Activated CD4-positive, alpha-beta T cell treated with anti-CD3 and anti-CD28 coated beads, Interleukin-2, amount 50 U/mL, for 1 hour (primary cell): ENCODE measurements at regions not wholly inside any gene's neighbourhood (a gene's known extent, or its start where the extent isn't known, plus 50 kb on each side); places are given as distances from the start of the nearest gene placed in this dataset.
"Not testable (repeated sequence)": the region's sequence is repeated elsewhere in the genome, so short reads cannot be mapped to it uniquely, and the experiment has no call there.

Experiments used
- DNase-seq: peaks from one replicate; pipeline ENCODE4 v3.0.0-alpha.2; 2020

DNA sequence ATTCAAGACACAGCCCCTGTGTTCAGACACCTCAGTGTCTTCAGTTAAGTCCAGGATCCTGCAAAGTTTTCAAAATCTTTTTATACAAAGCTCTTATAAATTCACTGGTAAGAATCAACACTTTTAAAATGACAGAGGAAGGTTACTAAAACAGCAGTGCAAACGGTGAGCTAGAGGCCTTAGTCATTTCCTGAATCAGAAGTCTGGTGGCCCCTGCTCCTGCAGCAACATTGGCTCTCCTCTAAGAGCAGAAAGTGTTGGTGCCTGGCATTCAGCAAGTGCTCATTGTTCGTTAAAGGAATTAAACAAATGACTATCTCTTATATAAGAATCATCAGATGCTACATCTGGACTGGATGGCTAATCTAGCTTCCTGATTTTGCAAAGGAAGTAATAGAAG lies 282.9 kb downstream of the PTGER3 start:
- no peak for DNase-seq

DNA sequence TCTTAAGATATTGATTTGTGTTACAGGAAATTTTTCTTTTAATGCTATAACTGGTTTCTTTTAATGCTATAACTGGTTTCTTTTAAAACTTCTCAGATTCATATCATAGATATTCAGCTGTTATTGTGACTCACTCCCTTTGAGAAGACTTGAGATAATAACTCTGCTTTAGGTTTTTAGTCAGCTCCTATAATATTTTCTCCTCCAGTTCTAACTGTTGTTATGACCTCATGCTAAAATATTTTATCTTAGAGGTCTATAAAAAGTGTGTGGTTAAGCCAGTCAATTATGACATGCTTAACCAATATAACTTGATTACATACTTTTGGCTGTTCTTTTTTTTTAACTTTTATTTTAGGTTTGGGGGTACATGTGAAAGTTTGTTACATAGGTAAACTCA lies 280.2 kb downstream of the PTGER3 start:
- DNase-seq, result no peak

DNA sequence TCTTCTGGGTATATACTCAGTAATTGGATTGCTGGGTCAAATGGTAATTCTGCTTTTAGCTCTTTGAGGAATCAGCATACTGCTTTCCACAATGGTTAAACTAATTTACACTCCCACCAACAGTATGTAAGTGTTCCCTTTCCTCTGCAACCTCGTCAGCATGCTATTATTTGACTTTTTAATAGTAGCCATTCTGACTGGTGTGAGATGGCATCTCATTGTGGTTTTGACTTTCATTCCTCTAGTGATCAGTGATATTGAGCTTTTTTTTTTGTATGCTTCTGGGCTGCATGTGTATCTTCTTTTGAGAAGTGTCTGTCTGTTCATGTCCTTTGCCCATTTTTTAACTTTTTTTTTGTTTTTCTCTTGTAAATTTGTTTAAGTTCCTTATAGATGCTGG lies 279.4 kb downstream of the PTGER3 start:
- DNase-seq, result no peak

DNA sequence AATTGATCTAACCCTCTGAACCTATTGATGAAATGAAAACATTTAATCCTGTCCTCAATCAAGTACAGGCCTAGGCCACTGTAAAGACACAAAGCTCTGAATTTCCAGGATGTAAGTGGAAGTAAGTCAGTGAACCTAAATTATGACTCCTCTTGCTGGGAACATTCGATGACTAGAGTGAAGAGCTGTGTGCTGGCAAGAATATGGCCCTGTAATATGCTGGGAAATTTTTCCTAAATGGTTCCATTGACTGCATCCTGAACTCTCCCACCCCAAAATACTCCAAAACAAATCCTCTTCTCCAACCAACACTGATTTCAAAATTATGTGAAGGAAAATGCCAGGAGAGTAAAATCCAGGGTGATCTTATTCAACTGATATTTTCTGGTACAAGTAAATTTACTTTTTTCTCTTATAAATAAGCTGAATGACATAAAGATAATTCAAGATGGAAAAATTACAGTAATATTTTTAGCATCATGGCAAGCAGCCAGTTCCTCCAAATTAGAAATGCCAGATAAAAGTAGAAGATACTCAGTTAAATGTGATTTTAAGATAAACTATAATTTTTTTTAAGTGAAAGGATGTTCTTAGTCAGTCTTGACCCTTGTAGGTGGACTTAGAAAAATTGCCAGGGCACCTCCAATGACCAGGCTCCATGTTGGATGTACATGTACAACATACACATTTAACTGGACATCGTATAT lies 269.4 kb downstream of the PTGER3 start:
- no peak for DNase-seq

DNA sequence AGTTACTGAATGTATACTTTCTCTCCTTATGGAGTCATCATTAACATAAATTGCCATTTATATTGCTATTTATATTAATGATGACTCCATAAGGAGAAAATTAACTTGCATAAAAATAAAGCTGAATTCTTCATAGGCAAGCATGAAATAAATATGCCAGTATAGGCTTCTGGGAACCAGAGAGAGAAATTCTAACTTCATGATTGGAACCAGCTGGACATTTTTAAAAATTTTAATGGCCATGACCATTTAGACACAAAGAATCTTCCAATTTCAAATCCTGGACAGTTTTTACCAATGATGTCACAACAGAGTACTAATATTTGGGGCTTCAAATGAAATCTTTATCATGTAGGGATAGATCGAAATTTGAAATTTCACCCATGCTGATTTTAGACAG lies 268.7 kb downstream of the PTGER3 start:
- DNase-seq, result no peak

DNA sequence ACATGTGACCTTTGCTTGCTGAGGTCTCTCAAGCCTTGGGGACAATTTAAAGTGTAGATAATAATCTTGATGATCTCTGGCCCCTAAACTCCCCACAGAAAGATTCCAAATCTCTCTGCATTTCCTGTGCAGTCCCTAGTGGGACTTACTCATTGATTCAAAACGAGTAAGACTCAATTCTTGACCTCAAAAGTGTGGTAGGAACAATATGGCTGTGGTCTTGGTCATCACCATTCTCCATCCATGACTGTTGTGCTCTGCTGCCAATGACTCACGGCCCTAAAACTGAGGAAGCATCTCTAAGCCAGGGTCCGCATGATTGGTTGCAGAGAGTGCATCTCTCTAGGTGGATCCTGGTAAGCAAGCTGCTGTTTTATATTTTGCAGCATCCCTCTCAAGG lies 268.0 kb downstream of the PTGER3 start:
- no peak for DNase-seq

DNA sequence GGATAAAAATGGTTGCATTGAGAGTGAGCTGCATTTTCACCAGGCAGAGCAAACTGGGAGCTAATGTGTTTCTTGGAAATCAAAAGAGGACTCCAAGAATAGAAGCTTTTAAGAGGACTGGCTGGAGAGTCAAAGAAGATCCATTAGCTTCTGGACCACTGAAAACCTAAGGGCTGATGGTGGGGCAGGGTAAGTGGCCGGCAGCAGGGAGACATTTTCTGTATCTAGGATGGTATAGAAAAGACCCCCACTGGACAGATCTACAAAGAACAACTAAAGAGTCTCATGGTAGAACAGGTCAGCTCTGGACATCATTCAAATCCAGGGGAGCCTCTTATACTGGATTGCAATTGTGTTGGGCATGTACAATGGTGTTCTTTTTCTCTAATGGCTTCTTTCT lies 262.3 kb downstream of the PTGER3 start:
- no peak for DNase-seq

DNA sequence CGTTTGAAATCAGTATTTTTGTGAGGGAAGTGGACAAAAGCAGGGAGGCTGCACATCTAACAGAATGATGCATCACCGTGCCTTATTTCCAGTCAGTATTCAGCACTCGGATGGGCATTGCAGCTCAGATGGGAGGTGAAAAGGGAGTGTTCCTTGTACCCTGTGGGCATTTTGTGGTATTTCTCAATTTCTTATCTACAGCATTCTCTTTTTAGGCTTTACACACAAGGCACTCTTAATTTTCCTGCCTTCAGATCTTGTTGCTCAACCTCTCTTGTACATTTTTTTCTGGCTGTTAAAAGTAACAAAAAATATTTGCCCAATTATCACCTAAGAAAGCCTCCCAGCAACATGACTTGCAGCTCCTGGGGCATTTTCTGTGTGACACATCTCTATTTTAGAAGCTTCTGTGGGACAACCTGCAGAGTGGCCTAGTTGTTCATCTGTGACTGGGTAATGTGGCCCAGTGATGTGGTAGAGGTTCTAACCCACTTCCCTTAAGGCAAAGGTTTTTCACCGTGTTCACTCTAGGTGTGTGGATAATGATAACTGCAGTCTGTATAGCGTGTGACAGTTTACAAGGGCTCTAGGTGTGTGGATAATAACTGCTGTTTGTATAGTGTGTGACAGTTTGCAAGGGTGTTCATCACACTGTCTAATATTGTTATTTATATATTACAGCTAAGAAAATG lies 257.2 kb downstream of the PTGER3 start:
- DNase-seq, result no peak

DNA sequence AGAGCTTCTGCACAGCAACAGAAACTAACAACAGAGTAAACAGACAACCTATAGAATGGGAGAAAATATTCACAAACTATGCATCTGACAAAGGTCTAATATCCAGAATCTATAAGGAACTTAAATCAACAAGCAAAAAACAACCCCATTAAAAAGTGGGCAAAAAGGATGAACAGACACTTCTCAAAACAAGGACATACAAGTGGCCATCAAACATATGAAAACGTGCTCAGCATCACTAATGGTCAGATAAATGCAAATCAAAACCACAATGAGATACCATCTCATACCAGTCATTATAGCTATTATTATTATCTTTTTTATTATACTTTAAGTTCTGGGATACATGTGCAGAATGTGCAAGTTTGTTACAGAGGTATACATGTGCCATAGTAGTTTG lies 252.6 kb downstream of the PTGER3 start:
- not testable (repeated sequence) for DNase-seq

DNA sequence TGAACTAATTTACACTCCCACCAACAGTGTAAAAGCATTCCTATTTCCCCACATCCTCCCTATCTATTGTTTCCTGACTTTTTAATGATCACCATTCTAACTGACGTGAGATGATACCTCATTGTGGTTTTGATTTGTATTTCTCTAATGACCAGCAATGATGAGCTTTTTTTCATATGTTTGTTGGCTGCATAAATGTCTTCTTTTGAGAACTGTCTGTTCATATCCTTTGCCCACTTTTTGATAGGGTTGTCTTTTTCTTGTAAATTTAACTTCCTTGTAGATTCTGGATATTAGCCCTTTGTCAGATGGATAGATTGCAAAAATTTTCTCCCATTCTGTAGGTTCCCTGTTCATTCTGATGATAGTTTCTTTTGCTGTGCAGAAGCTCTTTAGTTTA lies 251.3 kb downstream of the PTGER3 start:
- not testable (repeated sequence) for DNase-seq

DNA sequence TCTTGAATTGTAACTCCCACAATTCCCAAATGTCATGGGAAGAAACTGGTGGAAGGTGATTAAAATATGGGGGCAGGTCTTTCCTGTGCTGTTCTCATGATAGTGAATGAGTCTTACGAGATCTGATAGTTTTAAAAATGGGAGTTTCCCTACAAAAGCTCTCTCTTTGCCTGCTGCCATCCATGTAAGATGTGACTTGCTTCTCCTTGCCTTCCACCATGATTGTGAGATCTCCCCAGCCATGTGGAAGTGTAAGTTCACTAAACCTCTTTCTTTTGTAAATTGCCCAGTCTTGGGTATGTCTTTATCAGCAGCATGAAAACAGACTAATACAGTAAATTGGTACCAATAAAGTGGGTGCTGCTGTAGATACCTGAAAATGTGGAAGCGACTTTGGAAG lies 245.0 kb downstream of the PTGER3 start:
- not testable (repeated sequence) for DNase-seq

DNA sequence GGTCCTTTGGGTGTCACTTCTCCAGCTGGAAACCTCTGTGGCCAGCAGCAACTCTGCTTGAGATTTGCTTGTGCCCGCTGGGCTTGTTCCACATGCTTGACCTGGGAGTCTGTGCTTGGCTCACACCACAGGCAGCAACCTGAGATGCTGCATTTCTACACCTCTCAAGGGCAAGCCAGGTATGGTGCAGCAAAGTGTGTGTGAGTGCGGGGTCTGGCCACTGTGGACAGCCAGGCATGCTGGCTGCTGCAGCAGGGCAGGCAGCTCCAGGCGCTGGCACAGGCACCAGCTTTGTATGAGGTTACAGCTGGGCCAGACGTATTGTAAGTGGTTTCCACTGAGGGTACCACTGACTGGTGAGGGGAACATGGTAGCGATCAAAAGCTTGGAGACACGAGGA lies 242.0 kb downstream of the PTGER3 start:
- DNase-seq, result no peak

DNA sequence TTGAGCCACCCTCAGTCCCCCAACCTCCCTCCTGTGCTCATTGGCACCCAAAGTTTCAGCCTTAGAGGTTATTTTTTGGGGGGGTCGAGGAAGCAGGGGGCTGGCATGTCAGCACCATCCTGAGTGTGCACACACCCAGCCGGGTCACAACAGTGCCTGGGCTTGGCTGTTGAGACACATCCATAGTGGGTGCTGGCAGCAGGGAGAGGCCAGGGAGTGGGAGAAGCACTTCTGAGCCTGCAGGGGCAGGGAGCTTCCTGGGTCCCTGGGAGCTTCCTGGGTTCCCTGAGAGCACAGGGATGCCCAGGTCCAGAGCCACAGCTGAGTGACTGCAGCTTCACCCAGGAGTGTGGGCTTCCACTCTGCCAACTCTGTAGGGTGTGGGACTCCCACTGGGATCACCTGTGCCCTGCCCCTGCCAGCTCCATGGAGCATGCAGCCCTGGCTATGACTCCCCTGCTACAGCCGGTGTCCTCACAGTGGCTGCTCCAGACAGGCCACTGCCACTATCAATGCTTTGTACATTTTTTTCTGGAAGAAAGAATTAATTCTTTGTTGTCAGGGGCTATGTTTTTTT lies 240.4 kb downstream of the PTGER3 start:
- DNase-seq, result no peak

DNA sequence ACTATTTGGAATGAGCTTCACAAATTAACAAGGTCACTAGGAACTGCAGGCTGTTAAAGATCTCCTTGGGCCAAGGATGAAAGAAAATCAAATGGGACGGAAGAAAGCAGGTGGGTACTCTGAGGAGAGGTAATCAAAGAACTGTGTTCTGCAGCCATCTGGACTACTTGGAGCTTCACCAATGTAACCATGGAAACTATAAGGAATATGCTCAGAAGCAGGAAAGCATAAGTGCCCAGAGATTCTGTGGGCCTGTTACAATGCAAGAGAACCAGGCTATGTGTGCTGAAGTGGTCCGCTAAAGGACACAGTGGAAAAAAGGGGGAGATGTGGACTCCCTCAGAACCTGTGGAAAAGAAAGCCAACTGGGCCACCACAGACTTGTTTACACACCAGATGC lies 238.5 kb downstream of the PTGER3 start:
- no peak for DNase-seq

DNA sequence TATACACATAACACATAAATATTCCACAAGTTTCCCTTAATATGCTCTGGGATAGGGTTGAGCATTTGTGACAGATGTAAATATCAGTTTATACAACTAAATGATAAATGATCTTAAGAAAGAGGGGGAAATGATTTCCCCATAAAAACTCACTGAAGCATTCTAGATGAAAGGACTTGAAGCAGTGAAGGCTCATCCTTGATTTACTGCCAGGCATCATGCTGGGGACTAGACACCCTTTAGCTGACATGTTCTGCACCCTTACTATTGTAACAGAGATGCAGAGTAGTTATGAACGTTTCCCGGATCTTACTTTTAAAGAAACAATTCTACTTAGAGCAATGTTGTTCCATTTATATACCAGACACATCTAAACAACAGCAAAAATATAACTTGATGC lies 235.8 kb downstream of the PTGER3 start:
- no peak for DNase-seq

DNA sequence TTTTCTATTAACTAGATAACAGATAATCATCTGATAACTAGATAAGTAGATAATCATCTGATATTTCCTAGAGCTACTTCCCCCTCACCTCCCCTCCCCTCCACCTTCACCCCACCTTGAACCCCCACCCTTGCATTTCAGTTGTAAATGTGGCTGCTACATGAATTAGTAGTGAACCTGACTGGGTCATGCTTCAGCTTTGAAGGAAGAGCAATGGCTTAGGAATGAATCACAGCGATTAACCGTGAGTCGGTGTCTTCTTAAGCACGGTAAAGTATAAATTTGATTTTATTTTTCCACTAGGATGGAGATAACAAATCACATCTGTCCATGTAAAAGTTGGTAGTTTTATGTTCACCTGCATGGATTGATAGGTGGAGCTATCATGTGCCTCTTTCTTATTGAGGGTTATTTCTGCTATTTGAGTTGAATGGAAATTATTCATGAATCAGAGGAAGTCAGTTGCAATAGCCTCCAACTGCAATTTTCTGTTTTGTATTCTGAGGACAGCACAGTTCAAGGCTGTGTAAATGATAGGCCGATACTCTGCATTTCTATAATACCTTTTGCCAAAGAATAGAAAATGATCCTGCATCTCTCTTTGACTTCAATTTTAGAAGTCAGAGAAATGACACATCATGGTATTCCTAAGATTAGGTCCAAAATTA lies 235.0 kb downstream of the PTGER3 start:
- DNase-seq, result no peak

DNA sequence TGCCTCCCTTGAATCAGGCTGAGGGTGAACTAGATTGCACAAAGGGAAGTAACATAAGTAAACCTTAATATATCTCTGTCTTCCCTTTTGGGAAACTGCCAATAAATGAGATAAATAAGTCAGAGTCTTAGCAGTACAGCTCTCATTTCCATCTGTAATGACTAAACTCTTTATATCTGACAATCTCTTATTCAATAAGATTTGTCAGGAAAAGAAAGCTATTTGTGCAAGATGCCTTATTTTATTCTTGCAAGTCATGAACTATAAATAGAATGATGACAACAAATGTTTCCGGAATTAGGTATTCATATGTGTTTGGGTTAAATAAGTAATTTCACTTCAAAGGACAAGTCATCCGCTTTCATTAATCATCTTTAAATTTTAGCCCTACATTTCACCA lies 229.2 kb downstream of the PTGER3 start:
- no peak for DNase-seq

DNA sequence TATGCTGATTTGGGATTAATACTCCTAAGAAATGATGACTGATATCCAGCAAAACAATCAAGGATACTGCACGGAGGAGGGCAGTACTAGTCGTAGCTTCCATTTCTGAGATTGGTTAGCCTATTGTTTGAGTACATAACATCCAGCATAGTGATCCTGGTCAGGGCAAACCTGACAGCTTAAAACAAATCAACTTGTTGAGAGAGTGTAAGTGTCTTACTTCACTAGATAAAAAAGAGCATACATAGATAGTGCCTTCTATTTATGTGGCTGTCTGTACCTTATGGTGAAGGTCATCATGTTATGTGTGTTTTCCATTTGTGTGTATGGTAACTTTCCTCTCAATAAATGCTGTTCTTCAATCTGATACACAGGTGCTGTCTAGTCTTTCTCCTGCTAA lies 228.4 kb downstream of the PTGER3 start:
- no peak for DNase-seq

DNA sequence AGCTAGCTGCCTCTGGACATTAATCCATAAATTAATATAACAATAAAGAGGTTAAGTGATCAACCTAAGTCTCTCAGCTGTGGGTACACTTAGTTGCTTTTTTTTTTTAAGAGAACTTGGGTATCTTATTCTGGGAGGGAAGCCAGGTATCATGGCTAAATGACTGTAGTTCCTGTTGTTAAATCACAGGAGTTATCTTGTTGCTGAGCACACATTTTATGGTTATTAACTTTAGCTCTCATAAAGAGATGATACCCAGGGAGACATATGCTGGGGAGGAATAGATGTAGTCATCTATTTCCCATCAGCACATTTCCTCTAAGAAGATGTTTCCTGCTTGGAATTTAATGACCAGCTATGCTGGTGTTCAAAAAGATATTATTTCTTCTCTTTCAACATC lies 227.8 kb downstream of the PTGER3 start:
- no peak for DNase-seq

DNA sequence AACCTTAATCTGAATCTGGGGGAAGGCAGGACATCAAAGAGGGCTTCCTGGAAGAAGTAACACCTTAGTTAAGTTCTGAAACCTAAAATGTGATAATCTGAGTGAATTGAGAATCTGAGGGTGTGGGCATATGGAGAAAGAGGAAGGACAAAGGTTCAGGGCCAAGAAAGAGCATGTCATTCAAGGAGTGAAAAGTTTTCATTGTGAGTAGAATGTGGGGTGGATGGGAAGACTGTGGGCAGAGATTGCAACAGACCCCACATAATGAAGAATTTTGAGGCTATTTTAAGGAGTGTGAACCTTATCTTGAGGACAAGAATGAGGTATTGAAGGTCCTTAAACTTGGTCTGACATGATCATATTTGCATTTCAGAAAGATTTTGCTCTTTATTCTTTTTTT lies 227.2 kb downstream of the PTGER3 start:
- no peak for DNase-seq

DNA sequence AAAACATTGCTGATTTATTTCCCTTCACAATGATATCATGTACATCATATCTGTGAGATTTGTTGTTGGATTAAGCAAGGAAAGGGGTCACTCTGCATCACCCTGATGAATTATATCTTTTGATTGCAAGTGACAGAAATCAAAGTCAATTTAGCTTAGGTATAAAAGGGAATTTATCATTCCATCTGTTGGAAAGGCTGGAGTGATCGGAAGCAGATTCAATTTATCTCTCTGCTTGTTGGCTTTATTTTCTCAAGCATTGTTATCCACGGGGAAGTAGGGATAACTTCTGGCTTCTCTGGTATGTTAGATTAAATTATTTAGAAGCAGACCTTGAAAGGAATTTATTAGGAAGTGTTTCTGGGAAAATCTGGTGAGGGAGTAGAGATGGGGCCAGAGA lies 226.6 kb downstream of the PTGER3 start:
- no peak for DNase-seq

DNA sequence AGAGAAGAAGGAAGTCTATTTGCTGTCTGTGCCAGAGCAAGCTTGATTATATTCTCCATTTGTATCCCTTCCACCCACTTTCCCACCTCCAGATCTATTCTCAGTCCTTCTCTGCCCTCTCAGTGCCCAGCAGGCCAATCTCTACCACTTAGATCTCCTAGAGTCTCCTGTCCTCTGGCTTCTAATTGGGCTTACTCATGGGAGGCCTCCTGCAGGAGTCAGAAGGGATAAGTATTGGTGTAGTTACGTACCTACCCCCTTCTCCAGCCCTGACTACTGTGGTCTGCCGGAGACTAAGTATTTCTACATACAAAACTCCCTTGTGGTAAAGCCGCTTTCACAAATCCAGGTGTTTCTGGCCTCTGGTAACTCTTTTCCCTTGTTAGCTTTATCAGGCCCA lies 221.2 kb downstream of the PTGER3 start:
- no peak for DNase-seq

DNA sequence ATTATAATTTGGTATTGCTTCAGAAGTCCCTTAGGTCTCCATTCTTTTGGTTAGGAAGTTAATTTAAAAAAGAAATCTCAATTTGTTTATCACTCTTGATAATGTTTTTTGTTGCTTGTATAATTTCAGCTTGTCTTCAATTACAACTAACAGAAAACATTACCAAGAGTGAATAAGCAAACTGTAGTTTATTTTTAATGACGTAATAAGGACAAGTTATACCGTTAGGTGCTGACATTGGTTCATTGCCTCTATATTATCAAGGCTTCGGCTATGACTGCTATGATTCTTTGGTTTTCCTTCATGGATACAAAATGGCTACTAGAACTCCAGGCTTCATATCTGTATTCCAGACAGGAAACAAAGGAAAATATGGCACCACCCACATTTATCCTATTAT lies 220.6 kb downstream of the PTGER3 start:
- no peak for DNase-seq

DNA sequence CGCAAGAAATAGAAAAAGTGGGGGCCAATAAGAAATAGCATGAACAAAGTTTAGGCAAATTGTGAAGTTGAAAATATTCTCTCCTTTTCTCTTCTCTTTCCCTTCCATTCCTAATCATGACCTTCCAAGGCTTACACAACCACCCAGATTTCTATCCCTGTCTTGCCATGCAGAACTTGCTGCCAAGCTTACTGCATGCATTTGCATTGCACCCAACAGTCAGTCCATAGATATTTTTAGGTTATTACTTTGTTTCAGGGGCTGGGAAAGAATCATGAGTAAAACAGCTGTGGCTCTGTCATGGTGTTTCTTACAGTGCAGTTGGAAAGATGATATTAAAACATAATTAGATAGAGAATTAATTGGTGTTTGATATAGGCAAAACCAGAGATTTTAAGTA lies 219.4 kb downstream of the PTGER3 start:
- no peak for DNase-seq
